ENCODE measurements at regions not wholly inside any gene's neighbourhood (a gene's known extent, or its start where the extent isn't known, plus 50 kb on each side); places are given as distances from the start of the nearest gene placed in this dataset.
A peak's percentile ranks its signal among the peaks of the same experiment; 100 is the strongest.

DNA sequence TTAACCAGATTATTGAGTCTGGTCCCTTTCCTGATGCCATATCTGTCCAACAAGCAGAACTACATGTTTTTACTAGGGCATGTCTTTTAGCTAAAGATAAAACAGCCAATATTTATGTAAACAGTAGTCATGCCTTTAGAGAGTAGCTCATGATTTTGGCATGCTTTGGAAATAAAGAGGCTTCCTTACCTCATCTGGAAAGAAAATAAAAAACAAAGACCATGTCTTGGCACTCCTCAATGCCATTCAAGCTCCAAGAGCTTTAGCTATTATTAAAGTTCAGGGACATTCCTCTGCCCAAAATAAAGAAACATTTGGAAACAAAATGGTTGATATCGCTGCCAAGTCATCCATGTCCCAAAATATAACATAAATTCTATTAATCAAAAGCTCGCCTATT, 202.4 kb downstream of the URB2 start:
- DNase-seq, result no peak

DNA sequence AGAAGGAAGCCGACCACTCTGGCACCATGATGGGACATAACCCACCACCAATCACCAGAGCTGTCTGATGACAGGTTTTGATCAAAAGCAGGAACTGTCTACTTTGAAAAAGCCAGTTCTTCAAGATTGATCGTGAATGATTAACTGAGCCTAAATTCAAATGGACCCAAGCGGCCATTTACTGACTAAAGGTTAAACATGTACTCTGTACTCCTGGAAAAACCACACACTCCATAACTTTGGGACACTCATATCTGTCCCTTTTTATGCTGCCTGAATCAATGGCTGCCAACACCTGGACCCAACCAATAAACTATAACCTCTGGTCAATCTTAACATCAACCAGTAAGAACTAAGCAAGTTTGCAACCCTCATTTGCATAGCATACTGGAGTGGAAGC, 206.6 kb downstream of the URB2 start:
- DNase-seq, result no peak

DNA sequence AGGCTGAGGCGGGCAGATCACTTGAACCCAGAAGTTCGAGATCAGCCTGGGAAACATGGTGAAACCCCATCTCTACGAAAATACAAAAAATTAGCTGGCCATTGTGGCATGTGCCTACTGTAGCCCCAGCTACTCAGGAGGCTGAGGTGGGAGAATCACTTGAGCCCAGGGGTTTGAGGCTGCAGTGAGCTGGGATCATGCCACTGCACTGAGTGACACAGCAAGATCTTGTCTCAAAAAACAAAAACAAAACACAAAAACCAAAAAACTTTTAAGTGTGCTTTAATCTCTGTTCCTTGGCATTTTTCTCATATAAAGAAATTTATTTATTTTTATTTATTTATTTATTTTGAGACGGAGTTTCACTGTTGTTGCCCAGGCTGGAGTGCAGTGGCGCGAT, 208.2 kb downstream of the URB2 start:
- DNase-seq, result no peak

DNA sequence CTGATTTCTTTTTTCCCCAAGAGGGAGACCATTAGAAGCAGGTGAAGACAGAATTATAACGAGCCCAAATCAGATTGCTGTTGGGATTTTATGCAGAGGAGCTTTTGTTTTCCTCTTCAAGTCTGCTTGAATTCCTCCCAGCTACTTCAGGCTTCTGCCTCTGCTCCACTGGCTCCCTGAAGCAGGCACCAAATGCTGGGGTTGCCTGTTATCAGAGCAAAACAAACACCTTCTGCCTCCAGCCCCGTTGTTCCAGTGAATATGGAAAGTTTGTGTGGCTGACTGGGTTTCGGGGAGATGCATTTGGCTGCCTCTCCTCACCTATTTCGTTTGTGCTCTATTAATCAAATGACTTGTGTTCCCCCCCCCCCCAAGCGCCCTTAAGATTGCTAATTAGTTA, 209.2 kb downstream of the URB2 start:
- DNase-seq, result no peak

DNA sequence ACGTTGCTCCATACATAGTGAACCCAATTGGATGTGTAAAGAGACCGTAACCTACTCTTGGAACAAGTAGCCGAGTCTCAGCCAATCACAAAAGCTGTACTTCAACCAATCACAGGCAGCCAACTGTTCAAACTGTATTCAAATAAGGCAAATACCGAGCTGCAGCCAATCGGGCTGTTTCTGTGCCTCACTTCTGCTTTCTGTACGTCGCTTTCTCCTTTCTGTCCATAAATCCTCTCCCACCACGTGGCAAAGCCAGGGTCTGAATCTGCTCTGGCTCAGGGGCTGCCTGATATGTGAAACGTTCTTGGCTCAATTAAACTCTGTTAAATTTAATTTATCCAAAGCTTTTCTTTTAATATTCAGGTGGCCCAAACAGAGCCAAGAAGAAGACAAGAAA, 210.3 kb downstream of the URB2 start:
- no peak for DNase-seq

DNA sequence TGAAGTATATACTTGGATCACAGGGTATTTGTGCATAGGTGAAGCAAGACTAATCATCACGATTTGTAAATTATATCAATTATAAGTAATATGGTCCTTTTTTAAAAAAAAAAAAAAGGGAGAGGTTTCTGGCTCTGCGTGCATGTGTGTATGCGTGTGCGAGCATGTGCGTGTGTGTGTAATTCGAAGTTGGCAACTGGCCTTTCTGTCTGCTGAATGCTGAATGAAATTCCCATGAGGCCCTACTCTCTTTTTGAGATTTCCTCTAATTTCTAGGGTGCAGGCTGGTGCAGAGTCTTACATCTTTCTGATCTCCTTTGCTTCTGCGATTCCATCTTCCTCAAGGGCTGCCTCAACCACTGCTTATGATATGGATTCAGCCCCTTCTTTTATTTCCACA, 212.2 kb downstream of the URB2 start:
- DNase-seq, result no peak

DNA sequence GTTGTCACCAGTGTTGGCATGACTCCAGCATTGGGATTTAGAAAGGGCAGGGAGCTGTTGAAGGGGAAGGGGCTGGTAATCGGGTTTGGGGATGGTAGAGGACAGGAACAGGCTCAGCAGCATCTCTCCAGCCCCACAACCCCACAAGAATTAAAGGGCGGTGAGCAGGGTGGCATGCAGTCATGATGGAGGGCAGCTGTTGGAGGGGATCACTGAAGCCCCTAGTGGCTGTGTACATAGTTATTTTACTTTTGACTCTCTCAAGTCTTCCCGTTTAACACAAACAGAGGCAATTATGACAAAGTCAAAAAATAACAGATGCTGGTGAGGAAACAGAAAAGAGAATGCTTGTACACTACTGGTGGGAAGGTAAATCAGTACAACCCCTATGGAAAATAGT, 213.8 kb downstream of the URB2 start:
- DNase-seq, result no peak

DNA sequence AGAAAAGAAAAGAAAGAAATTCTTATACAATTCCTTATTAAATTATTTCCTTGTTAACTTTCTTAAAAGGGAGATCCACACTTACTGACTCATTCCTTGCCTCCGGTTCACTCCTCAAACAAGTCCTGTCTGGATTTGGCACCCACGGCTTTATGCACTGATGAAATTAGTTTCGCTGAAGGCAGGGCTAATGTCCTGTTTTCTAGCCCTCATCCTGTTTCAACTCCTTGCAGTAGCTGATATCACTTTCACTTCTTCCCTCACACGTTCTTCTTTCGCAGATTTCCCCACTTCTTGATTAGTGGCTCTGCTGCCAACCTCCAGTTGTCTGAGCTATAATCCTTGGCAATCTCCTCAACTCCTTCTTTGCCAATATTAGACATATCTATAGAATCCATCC, 215.2 kb downstream of the URB2 start:
- no peak for DNase-seq

DNA sequence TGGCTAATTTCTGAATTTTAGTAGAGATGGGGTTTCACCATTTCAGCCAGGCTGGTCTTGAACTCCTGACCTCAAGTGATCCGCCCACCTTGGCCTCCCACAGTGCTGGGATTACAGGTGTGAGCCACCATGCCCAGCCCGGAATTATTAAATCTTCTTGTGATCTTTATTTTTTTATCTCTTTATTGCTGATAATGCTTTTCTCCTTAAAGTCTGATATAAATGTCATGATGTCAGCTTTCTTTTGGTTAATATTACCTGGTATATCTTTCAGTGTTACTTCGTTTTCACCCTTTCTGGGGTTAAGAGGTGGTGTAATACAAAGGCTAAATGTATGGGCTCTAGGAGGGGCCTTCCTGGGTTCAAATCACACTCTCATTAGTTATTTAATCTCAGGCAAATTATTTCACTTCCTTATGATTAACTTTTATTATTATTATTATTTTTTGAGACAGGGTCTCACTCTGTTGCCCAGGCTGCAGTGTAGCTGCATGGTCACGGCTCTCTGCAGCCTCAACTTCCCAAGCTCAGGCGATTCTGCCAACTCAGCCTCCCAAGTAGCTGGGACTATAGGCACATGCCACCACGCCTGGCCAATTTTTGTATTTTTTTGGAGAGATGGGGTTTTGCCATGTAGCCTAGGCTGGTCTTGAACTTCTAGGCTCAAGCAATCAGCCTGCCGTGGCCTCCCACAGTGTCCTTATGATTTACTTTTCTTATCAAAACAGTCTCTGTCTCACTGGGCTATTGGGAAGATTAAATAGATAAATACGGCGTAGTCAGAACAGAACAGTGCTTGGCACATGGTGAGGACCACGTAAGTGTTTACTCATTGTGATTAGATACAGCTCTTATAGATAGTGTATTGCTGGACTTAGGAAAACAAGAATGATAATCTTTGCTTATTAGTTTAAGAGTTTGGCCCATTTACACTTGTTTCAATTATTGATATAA, 216.5 kb downstream of the URB2 start:
- DNase-seq, result no peak

DNA sequence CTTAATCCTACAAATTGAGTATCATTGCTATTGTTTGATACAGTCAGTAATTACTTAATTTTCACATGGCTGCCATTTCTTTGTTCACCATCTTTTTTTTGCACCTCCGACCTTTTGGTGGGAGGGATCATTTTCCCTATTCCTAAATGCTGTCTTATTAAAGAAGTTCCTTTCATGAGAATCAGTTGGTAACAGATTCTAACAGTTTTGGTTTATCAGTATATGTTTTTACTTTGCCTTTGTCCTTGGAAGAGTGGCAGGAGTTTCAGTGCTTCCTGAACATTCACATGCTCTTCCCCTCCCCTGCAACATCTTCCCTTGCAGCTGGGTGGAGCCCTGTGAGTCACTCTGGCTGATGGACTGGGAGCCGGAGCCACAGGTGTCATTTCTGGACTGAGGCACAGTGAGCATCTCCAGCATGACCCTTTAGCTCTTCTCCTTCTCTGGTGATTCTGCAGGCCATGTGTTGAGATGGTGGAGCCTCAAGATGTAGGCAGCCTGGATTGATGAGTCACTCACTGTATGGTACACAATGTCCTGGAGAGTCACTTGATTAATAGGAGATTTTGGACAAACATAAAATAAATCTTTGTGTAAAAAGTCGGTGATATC, 217.7 kb downstream of the URB2 start:
- DNase-seq, result no peak

DNA sequence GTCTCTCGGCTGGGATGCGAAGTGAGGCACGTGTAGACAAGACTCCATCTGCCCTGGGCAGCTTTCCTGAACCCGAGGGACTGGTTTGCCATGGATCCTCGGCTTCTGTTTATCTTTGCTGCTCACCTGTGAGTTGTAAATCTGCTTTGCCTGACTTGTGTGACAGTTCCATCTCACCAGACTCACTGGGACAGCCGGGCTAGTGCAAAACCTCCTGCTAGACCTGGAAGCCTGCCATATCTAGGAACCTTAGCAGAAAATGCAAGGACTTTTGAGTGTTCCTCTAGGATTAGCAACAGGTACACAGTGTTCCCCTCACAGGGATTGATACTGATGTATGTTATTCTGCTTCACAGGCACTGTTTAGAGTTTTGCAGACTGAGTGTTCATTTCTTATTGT, 218.6 kb downstream of the URB2 start:
- no peak for DNase-seq

DNA sequence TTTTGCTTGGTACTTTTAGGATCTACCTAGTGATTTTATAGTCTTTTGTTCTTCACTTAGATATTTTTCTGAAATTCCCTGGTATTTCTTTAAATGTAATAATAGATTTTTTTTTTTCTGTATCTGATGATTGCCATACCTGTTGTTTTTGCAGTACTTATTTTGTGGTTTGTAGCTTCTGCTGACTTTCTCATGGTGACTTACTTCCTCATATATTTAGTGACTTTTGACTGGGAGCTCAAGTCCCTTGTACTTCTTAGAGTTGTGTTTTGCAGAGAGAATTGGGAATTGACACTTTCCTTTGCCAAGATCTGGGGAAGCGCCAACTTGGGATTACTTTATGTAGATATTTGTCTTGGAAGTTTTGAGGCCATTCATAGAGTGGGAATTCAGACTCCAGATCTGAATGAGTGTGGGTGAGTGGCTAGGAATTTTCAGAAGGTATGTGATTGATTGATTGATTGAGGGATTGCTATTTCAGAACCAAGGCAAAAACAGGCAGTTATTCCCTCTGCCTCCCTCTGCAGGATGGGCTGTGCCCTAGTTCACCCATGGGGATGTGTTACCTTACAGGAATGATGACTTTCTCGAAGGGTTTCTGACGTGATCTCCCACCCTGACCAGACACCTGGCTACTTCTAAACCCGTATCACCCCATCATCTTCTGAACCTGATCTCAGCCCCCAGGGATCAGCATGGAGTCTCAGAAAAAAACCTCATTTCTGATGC, 219.5 kb downstream of the URB2 start:
- no peak for DNase-seq

DNA sequence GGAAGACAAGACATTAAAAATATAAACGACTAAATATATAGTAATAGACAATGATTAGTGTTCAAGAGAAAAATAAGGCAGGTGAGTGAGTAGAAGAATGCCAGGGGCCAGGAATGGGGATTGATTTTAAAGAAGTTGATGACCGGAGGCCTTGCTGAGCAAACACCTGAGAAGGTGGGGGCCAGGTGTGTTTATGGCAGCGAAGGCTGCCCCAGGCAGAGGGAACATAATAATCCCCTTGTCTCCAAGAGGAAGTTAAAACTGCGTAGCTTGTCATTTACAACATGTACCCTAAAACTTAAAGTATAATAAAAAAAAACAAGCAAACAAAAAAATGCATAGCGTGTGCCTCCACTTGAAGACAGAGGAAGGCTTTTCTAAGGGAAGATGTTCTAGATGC, 220.3 kb downstream of the URB2 start:
- DNase-seq, result no peak

DNA sequence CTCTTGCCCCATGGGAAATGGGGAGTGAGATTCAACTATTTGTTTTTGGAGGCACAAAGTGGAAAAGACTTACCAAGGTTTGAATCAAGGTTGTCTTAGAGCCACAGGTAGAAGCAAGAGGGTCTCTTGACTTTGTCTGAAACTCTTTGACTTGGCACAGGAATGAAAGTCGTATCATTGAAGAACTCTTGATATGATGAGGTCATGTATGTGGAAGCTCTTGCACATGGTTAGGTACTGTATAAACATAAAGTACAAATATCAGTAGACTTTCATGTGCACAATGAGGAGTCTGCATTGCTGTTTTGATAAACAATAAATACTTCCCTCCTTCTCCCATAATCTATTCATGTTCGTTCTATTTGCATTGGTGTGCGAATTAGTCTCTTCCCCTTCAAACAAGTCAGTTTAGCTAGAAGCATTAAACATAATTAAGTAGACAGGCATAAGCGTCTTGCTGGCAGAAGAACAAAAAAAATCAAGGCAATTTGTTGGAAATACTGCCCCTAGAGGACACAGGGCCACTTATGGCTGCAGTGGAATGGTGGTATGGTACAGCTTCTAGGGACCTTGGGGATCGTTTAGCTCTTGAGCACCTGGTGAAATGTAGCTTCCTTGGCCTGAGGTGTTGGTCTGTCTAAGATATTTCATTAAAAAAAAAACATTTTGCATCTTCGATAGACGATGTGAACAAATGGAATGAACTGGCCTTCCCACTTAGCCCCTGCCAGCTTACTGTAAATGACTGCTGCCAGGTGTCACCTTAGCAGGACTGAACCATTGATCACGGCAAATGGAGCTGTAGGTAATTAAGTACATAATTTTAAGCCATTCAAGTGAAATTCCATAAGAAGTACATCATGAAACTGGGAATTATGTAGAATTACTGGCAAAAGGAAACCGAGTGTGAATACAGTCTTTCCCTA, 218.0 kb upstream of the GALNT2 start:
- DNase-seq, result peak; percentile 5

DNA sequence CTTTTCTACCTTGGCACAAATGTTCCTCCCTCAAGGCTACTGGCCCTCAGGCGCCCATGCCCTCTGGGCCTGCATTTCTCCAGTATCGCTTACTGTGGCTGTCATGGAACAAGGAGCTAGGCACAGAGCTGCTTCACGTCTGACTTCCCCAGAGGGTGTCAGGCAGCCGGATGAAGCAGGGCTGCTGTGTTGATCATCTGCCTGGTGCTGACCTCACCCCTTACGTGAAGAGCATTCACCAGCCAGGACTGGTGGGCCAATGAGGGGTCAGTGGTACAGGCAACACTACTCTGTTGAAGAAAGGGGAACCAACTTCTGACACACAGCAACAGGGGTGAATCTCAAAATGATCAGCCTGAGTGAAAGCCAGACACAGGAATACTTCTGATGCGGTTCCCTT, 215.5 kb upstream of the GALNT2 start:
- DNase-seq, result no peak

DNA sequence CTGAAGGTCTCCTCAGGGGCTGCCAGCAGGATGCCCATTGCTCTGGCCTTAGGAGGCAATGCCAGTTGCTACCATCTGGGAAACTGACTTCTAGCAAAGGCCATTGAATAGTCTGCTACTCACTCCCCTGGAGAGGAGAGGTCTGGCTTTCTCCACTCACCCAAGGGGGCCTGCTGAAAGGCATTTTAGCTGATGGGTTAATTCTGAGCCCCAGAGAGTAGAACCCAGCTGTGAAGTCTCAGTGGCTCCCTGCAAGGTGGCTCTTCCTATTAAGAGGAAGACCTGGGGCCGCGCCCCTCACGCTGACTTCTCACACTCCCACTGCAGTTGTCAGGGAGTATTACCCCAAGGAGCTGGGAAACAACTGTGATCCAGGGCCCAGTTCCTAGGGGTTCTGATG, 213.3 kb upstream of the GALNT2 start:
- no peak for DNase-seq

DNA sequence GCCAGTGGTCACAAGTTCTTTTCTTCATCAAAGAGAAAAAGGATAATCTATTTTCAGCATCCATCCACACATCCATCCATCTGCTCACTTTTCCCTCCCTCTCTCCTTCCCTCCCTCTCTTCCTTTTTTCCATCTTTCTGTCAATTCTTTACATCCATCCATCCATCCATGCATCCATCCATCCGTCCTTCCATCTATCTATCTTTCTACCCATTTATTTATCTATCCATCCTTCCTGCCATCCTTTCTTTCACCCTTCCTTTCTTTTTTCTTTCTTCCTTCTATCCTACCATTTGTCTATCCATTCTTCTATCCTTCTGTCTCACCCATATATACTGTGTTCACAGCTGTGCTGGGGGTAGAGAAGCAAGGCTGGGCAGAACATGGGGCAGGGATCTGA, 212.4 kb upstream of the GALNT2 start:
- no peak for DNase-seq

DNA sequence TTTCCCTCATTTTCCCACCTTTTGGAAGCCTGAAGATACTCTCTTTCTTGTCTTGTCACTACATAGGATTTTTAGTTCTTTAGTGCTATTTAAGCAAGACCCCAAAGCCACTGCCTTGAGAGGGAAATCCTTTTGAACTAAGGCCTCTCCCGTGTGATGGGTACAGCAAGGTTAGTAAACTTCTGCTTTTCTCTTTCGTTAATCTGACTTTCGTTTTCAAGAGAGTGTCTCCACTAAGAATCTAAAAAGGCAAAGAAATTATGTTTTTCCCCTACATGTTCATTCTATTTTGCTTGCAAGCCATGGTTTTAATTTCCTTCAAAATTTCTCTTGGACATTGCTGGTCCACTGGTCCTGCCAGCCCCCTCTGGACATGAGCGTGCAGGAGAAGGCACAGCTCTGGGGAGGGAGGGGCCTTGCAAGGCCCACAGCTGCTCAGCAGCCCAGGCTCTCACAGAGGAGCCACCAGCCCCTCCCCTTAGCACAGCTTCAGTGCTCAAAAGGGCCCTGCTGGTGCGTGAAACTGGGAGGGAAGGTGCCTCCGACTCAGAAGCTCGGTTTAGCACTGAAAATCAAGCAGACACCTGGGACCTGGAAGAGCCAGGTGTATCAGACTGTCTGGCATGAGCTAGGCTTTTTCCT, 210.9 kb upstream of the GALNT2 start:
- peak; percentile 29 for DNase-seq

DNA sequence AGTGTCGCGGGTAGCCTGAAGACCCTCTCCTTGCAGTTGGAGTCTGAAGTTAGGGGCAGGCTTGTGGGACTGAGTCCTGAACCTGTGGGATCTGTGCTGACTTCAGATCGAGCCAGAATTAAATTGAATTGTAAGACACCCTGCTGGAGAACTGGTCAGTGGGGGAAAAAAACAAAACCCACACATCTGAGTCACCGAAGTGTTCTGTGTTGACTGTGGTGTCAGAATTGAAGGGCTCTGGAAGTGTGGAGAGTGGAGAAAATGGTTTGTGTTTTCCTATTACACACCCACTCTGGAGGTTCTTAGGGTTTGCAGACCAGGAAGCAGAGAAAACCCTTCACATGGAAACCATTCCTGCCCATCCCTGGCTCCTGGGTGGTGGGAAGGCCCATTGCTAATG, 209.5 kb upstream of the GALNT2 start:
- DNase-seq, result no peak

DNA sequence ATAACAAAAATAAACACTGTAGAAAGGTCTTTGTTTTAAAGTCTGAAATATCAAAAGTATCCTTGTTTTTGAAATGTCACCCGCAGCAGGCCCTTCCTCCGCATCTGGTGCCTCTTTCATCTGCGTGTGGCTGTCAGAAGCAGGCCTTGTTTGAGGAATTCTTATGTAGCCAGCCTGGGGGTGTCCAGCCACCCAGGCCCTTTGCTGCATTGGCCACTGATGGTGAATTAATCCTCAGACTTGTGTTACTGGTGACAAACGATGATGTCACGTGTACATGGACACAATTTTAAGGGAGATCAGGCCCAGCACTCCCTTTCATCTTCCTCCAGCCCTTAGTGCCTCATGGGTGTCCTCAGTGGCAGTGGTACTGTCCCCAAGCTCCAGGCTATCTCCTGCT, 208.0 kb upstream of the GALNT2 start:
- DNase-seq, result no peak

DNA sequence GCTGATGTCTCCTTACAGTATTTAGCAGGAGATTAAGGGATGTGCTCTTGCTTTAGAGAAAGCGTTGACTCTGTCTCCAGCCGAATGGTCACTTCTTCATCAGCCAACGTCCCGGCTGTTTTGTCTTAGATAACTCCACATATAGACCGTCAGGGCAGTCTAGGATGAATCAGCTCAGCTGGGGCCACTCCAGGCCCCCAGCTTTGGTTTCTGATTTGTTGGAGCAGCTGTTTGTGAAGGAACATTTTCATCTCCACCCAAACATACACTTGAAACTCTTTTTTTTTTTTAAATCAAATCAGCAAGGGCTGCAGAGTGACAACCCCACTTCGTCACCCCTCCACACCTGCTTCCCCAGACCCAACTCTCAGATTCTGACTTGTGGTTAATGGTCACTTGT, 206.1 kb upstream of the GALNT2 start:
- no peak for DNase-seq

All from CD4-positive, alpha-beta T cell treated with Interleukin-6 for 4 hours (primary cell).